ENCODE measurements at regions not wholly inside any gene's neighbourhood (a gene's known extent, or its start where the extent isn't known, plus 50 kb on each side); places are given as distances from the start of the nearest gene placed in this dataset.

DNA sequence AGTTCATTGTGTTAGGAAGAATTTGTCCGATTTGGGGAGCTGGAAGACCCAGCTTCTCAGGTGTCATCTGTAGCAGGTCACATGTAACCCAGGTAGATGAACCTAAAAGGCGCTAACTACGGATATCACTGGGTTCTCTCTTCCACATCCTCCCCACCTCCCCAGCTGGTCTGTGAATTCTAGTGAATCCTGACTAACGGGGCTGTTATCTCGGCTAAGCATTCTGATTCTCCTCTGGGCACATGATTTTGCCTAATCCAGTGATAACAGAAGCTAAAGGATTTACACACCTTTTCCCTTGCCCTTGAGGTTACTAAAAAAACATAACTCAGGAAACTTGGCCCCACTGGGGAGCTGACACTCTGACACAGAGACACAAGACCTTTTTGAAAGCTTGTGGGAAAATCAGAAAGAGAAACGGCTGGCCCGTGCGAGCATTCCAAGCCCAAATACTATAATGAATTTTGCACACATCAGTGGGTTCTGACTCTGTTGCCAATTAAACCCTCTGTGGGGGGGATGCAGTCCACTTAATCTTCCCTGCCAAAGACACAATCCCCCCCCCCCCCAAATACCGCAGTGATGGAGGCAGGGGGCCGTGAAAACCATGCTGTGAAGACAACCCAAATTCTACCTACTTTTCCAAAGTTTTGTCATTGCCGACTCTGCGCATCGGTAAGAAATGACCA lies 81.0 kb upstream of the FZD10 start:
- no peak overlapping the region for H3K9ac ChIP-seq (ENCODE audit: low read length)
- no peak overlapping the region for H3K27ac ChIP-seq (ENCODE audit: low read length)
- no peaks in the 10 kb centered on the region for H3K4me1 ChIP-seq (ENCODE audit: low read length)
- H3K27me3 ChIP-seq (ENCODE audit: low read depth, low read length) = no peaks in the 10 kb centered on the region
- no peaks in the 10 kb centered on the region for H3K36me3 ChIP-seq (replicated peaks; ENCODE audit: low read depth, low read length)
- no peaks in the 10 kb centered on the region for H3K79me2 ChIP-seq (ENCODE audit: low read length)
- no peak overlapping the region for H2AFZ ChIP-seq (ENCODE audit: low read depth, low read length)
- no peaks in the 10 kb centered on the region for H4K20me1 ChIP-seq (ENCODE audit: insufficient read depth, low read length)
- TF ChIP-seq EZH2phosphoT487 (IDR thresholded peaks at IDR 0.05; ENCODE audit: low read depth) = no peak
- TF ChIP-seq, protein P1, sequence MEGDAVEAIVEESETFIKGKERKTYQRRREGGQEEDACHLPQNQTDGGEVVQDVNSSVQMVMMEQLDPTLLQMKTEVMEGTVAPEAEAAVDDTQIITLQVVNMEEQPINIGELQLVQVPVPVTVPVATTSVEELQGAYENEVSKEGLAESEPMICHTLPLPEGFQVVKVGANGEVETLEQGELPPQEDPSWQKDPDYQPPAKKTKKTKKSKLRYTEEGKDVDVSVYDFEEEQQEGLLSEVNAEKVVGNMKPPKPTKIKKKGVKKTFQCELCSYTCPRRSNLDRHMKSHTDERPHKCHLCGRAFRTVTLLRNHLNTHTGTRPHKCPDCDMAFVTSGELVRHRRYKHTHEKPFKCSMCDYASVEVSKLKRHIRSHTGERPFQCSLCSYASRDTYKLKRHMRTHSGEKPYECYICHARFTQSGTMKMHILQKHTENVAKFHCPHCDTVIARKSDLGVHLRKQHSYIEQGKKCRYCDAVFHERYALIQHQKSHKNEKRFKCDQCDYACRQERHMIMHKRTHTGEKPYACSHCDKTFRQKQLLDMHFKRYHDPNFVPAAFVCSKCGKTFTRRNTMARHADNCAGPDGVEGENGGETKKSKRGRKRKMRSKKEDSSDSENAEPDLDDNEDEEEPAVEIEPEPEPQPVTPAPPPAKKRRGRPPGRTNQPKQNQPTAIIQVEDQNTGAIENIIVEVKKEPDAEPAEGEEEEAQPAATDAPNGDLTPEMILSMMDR (IDR thresholded peaks at IDR 0.05; ENCODE audit: low read depth, low read length) = no peak
- no peaks in the 10 kb centered on the region for H3K9me3 ChIP-seq (ENCODE audit: insufficient read depth, low read length)
- H3K4me3 ChIP-seq (ENCODE audit: low read length) = no peak overlapping the region
- no peak overlapping the region for H3K4me2 ChIP-seq (ENCODE audit: low read length)

DNA sequence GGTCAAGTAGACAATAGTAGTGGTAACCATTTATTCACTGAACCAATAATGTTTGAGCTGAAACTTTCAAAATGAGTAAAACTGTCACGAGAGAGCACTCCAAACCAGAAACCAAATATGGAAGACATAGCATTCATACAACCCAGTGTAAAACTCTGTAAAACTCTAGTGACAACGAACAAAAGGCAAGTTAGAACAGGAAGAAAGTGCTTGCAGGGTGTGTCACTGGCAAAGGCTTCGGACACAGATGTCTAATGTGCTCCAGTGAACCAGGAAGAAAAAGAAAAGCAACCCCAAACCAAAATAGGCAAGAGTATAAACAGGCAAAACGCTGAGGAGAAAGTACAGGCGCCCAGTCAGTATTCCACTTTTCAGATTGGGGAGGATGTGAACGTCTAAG lies 79.3 kb upstream of the FZD10 start:
- H3K9ac ChIP-seq (ENCODE audit: low read length) = no peak overlapping the region
- H3K27ac ChIP-seq (ENCODE audit: low read length) = no peak overlapping the region
- H3K27me3 ChIP-seq (ENCODE audit: low read depth, low read length) = no peaks in the 10 kb centered on the region
- no peaks in the 10 kb centered on the region for H3K36me3 ChIP-seq (replicated peaks; ENCODE audit: low read depth, low read length)
- H3K4me1 ChIP-seq (ENCODE audit: low read length) = no peaks in the 10 kb centered on the region
- no peaks in the 10 kb centered on the region for H3K9me3 ChIP-seq (ENCODE audit: insufficient read depth, low read length)
- no peak overlapping the region for H3K4me2 ChIP-seq (ENCODE audit: low read length)
- no peaks in the 10 kb centered on the region for H4K20me1 ChIP-seq (ENCODE audit: insufficient read depth, low read length)
- H3K79me2 ChIP-seq (ENCODE audit: low read length) = no peaks in the 10 kb centered on the region
- H2AFZ ChIP-seq (ENCODE audit: low read depth, low read length) = no peak overlapping the region
- TF ChIP-seq, protein P1 (IDR thresholded peaks at IDR 0.05; ENCODE audit: low read depth, low read length) = no peak
- TF ChIP-seq EZH2phosphoT487 (IDR thresholded peaks at IDR 0.05; ENCODE audit: low read depth) = no peak
- no peak overlapping the region for H3K4me3 ChIP-seq (ENCODE audit: low read length)

DNA sequence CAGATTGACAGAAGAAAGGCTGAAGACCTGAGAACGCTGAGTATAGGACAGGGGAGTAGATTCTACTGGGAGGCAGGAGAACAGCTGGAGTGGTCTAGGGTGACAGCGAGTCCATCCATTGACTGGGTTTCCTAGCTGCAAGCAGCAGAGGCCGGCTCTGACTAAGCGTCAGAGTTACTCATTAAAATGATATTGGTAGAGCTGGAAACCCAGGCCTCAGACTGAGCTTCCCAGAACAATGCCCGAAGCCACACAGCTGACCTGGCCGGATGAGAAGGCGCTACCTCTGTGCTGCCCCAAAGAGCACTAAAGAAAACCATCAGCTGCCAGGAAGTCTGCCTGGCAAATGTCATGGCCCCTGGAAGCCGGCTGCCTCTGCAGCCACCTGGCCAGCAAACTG lies 78.5 kb upstream of the FZD10 start:
- H3K4me2 ChIP-seq (ENCODE audit: low read length) = no peak overlapping the region
- no peaks in the 10 kb centered on the region for H3K4me1 ChIP-seq (ENCODE audit: low read length)

DNA sequence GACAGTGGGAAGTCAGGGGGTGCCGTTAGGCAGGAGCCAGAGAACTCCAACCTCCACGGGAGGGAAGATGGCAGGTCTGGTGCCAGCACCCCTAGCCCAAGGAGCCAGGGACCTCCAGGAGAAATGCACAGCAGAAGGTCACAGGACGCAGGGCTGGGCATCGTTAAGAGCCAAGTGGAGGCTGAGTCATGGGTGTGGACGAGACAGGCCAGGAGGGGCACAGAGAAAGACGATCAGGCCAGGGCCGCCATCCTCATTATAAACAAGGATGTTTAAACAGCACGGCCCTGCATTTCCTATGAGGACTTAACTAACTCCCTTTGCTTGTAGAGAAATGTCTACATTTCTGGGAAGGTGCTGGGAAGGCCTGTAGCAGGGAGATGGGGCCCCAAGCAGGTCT lies 77.9 kb upstream of the FZD10 start:
- no peak overlapping the region for H3K9ac ChIP-seq (ENCODE audit: low read length)

More for the DNA sequence above, 78.5 kb upstream of the FZD10 start:
- H3K36me3 ChIP-seq (replicated peaks; ENCODE audit: low read depth, low read length) = no peaks in the 10 kb centered on the region
- no peaks in the 10 kb centered on the region for H3K79me2 ChIP-seq (ENCODE audit: low read length)
- no peak overlapping the region for H2AFZ ChIP-seq (ENCODE audit: low read depth, low read length)
- no peak overlapping the region for H3K4me3 ChIP-seq (ENCODE audit: low read length)
- no peak overlapping the region for H3K27ac ChIP-seq (ENCODE audit: low read length)
- H3K27me3 ChIP-seq (ENCODE audit: low read depth, low read length) = no peaks in the 10 kb centered on the region
- no peaks in the 10 kb centered on the region for H4K20me1 ChIP-seq (ENCODE audit: insufficient read depth, low read length)
- no peaks in the 10 kb centered on the region for H3K9me3 ChIP-seq (ENCODE audit: insufficient read depth, low read length)
- no peak for TF ChIP-seq EZH2phosphoT487 (IDR thresholded peaks at IDR 0.05; ENCODE audit: low read depth)
- TF ChIP-seq, protein P1 (IDR thresholded peaks at IDR 0.05; ENCODE audit: low read depth, low read length) = no peak
- no peak overlapping the region for H3K9ac ChIP-seq (ENCODE audit: low read length)

More for the DNA sequence above, 77.9 kb upstream of the FZD10 start:
- Histone ChIP-seq H3K4me3 (ENCODE audit: low read length) (no peak overlapping the region), H4K20me1 (ENCODE audit: insufficient read depth, low read length) (no peaks in the 10 kb centered on the region), H3K27me3 (ENCODE audit: low read depth, low read length) (no peaks in the 10 kb centered on the region), H2AFZ (ENCODE audit: low read depth, low read length) (no peak overlapping the region), H3K79me2 (ENCODE audit: low read length) (no peaks in the 10 kb centered on the region), H3K9me3 (ENCODE audit: insufficient read depth, low read length) (no peaks in the 10 kb centered on the region), H3K27ac (ENCODE audit: low read length) (no peak overlapping the region), H3K4me2 (ENCODE audit: low read length) (no peak overlapping the region), H3K36me3 (replicated peaks; ENCODE audit: low read depth, low read length) (no peaks in the 10 kb centered on the region), H3K4me1 (ENCODE audit: low read length) (no peaks in the 10 kb centered on the region)
- TF ChIP-seq, protein P1 (IDR thresholded peaks at IDR 0.05; ENCODE audit: low read depth, low read length) = no peak
- TF ChIP-seq EZH2phosphoT487 (IDR thresholded peaks at IDR 0.05; ENCODE audit: low read depth) = no peak
